HepG2 (cell line): ENCODE measurements at regions not wholly inside any gene's neighbourhood (a gene's known extent, or its start where the extent isn't known, plus 50 kb on each side); places are given as distances from the start of the nearest gene placed in this dataset.

Experiments used
- ATAC-seq: fragments of 200-7000 bp; cut with Tn5 transposase; 3 replicates; pipeline ENCODE4 v1.9.1; 2020; ENCODE audit warnings: mild to moderate bottlenecking, moderate library complexity
- BruUV-seq: library from RNA; stranded (reverse); fragments of 400-500 nt; replicated peaks from 2 replicates; lab custom pipeline; 2021; lab: Mats Ljungman, UMichigan
- CTCF ChIA-PET: fragments of 300-600 bp; formaldehyde crosslinking; extraction: SDS; loops from one replicate; lab custom pipeline; 2021; ENCODE audit warnings: low total read pairs, inconsistent platforms, low intra/inter-chr PET ratio; lab: Yijun Ruan, JAX
- POLR2A ChIA-PET: fragments of 350-600 bp; sonication (Branson Sonifier 250); formaldehyde crosslinking; loops from one replicate; lab custom pipeline; 2020; ENCODE audit warnings: antibody characterized with exemption, inconsistent platforms; lab: Yijun Ruan, JAX
- DNase-seq: peaks from one replicate; pipeline ENCODE4 v3.0.0-alpha.2; 2015; ENCODE audit warnings: low spot score
- FAIRE-seq: peaks from 3 replicates; lab custom pipeline; 2011; peaks lifted over from hg19 to GRCh38; lab: Jason Lieb, UNC
- H2AFZ ChIP-seq: one replicate; pipeline ENCODE4 v1.6.1; 2011; ENCODE audit warnings: low read length, inconsistent platforms
- H3K27ac ChIP-seq: fragments of 300-600 bp; 3 replicates; pipeline ENCODE4 v1.8.0; 2011; ENCODE audit warnings: mixed run types, mild to moderate bottlenecking, mixed read lengths, low read length, inconsistent platforms; ENCODE audit not compliant: insufficient read depth; ENCODE audit errors: extremely low read length
- H3K27me3 ChIP-seq, 2 experiments: fragments of 200-600 bp in 1 of 2; 2 replicates in 1 of 2; 3 replicates in 1 of 2; pipeline versions ENCODE4 v1.6.0 to v1.8.0; 2011; ENCODE audit warnings: low read length in 2 of 2, mild to moderate bottlenecking in 2 of 2, moderate library complexity in 2 of 2, inconsistent platforms in 1 of 2; ENCODE audit not compliant: insufficient read depth in 2 of 2, control insufficient read depth in 1 of 2
- H3K36me3 ChIP-seq, 2 experiments: fragments of 200-600 bp in 1 of 2; replicated peaks in 1 of 2; 2 replicates in 1 of 2; 3 replicates in 1 of 2; pipeline versions ENCODE4 v1.5.1 to v1.8.0; 2011; ENCODE audit warnings: low read length in 2 of 2, inconsistent platforms in 1 of 2; ENCODE audit not compliant: insufficient read depth in 2 of 2, control insufficient read depth in 1 of 2
- H3K4me1 ChIP-seq: 2 replicates; pipeline ENCODE4 v1.5.1; 2012; ENCODE audit warnings: low read length, inconsistent platforms; ENCODE audit not compliant: insufficient read depth
- H3K4me2 ChIP-seq: 2 replicates; pipeline ENCODE4 v1.6.0; 2011; ENCODE audit warnings: low read depth, low read length, inconsistent platforms
- H3K4me3 ChIP-seq, 3 experiments: fragments of 200-600 bp in 1 of 3; sonication (generic), shearing (Covaris generic) in 1 of 3; replicated peaks in 1 of 3; 2 replicates each; pipeline ENCODE4 v1.5.1; 2011 to 2016; ENCODE audit warnings: low read length in 3 of 3, inconsistent platforms in 2 of 3, low read depth in 2 of 3, mild to moderate bottlenecking in 2 of 3, control low read depth in 1 of 3, mixed read lengths in 1 of 3; ENCODE audit not compliant: insufficient read depth in 1 of 3
- H3K79me2 ChIP-seq: one replicate; pipeline ENCODE4 v1.6.1; 2011; ENCODE audit warnings: low read length, inconsistent platforms; ENCODE audit not compliant: insufficient read depth
- H3K9ac ChIP-seq: 2 replicates; pipeline ENCODE4 v1.6.0; 2011; ENCODE audit warnings: mild to moderate bottlenecking, low read depth, low read length, inconsistent platforms; ENCODE audit not compliant: insufficient read depth
- H3K9me3 ChIP-seq: 2 replicates; pipeline ENCODE4 v1.5.1; 2012; ENCODE audit warnings: mild to moderate bottlenecking, low read length
- H4K20me1 ChIP-seq: 2 replicates; pipeline ENCODE4 v1.6.0; 2011; ENCODE audit warnings: inconsistent platforms, mild to moderate bottlenecking, low read length, moderate library complexity; ENCODE audit not compliant: insufficient read depth
- BRCA1 ChIP-seq: sonication (generic); formaldehyde crosslinking; IDR thresholded peaks from 2 replicates; pipeline ENCODE4 v1.4.0; 2020; ENCODE audit warnings: missing genetic modification reagents
- FOXA1 ChIP-seq, 2 experiments: fragments of 450-650 bp in 1 of 2; sonication (generic) in 1 of 2; formaldehyde crosslinking in 1 of 2; IDR thresholded peaks; 2 replicates each; pipeline versions ENCODE4 v1.4.0 to v1.6.1; 2016 to 2020; ENCODE audit warnings: missing genetic modification reagents in 1 of 2
- FOXK2 ChIP-seq: fragments of 450-650 bp; IDR thresholded peaks from 2 replicates; pipeline ENCODE4 v1.6.1; 2016
- HIVEP1 ChIP-seq: sonication (generic); formaldehyde crosslinking; IDR thresholded peaks from 2 replicates; pipeline ENCODE4 v1.4.0; 2020; ENCODE audit warnings: mild to moderate bottlenecking, missing genetic modification reagents
- KLF12 ChIP-seq: sonication (generic); formaldehyde crosslinking; IDR thresholded peaks from 2 replicates; pipeline ENCODE4 v1.4.0; 2020; ENCODE audit warnings: missing genetic modification reagents, borderline replicate concordance
- KMT2B ChIP-seq: IDR thresholded peaks from 2 replicates; pipeline ENCODE4 v1.6.1; 2016; ENCODE audit warnings: missing genetic modification reagents, missing compliant biosample characterization
- SIX4 ChIP-seq: sonication (generic); formaldehyde crosslinking; IDR thresholded peaks from 2 replicates; pipeline ENCODE4 v1.4.0; 2020; ENCODE audit warnings: missing genetic modification reagents
- TEAD2 ChIP-seq: sonication (generic); formaldehyde crosslinking; IDR thresholded peaks from 2 replicates; pipeline ENCODE4 v1.9.0; 2021; ENCODE audit warnings: missing genetic modification reagents
- UBTF ChIP-seq: sonication (generic); formaldehyde crosslinking; IDR thresholded peaks from 2 replicates; pipeline ENCODE4 v1.4.0; 2020; ENCODE audit warnings: mild to moderate bottlenecking, missing genetic modification reagents
- ZBTB34 ChIP-seq: sonication (generic); formaldehyde crosslinking; IDR thresholded peaks from 2 replicates; pipeline ENCODE4 v1.8.0; 2022; ENCODE audit warnings: mild to moderate bottlenecking, missing genetic modification reagents
- ZBTB4 ChIP-seq: sonication (generic); formaldehyde crosslinking; IDR thresholded peaks from 2 replicates; pipeline ENCODE4 v1.4.0; 2020; ENCODE audit warnings: missing genetic modification reagents, mild to moderate bottlenecking, borderline replicate concordance
- ZNF382 ChIP-seq: sonication (generic); formaldehyde crosslinking; IDR thresholded peaks from 2 replicates; pipeline ENCODE4 v1.5.0; 2020; ENCODE audit warnings: missing genetic modification reagents, mild to moderate bottlenecking, borderline replicate concordance
- ZSCAN20 ChIP-seq: sonication (generic); formaldehyde crosslinking; IDR thresholded peaks from 2 replicates; pipeline ENCODE4 v1.4.0; 2020; ENCODE audit warnings: missing genetic modification reagents, mild to moderate bottlenecking, borderline replicate concordance
- WGBS: methylation state at CpG from one replicate; pipeline ENCODE4 v1.1.6; 2017; ENCODE audit warnings: low lambda C conversion rate; 5-methylcytosine and 5-hydroxymethylcytosine counted together
- in situ Hi-C: cut with HindIII; loops from 2 replicates; pipeline ENCODE4 v1.10.0; 2017; ENCODE audit warnings: low pct_unique_long_range_greater_than_20kb; ENCODE audit not compliant: extremely low pct_ligation_motif_present
- intact Hi-C: fragments of 100-400 bp; cut with micrococcal nuclease; formaldehyde crosslinking; loops from one replicate; pipeline ENCODE4 v1.10.0; 2022; ENCODE audit not compliant: unreplicated experiment

- TF ChIP-seq ZBTB34 (CRISPR knock-in tag) (no peak), KMT2B (CRISPR knock-in tag) (no peak), ZBTB4 (no peak), ZSCAN20 (no peak), UBTF (no peak)
These were observed 620.4 kb downstream of the STK39 start (continued) for GRCh38 chr2:167626961-167627360.

GRCh38 chr2:167626301-167626700 is 621.1 kb downstream of the STK39 start:
- H3K4me3 ChIP-seq = no peak overlapping the region
- no peak overlapping the region for H2AFZ ChIP-seq
- H3K4me2 ChIP-seq = no peak overlapping the region
- no peak overlapping the region for H3K27ac ChIP-seq
- 0% methylated on average over 1 of the region's 1 CpG for WGBS
- POLR2A ChIA-PET = no interaction called here
- no peak for FAIRE-seq
- H3K4me1 ChIP-seq = no peaks in the 10 kb centered on the region
- intact Hi-C loops = no loop called here
- H4K20me1 ChIP-seq = no peaks in the 10 kb centered on the region
- CTCF ChIA-PET = no interaction called here
- TF ChIP-seq FOXK2 (no peak), ZNF382 (no peak), TEAD2 (CRISPR knock-in tag) (no peak), SIX4 (CRISPR knock-in tag) (no peak), BRCA1 (CRISPR knock-in tag) (no peak), FOXA1 (IDR thresholded peaks at IDR 0.05) (no peak), FOXA1 (CRISPR knock-in tag; IDR thresholded peaks at IDR 0.05) (no peak), KLF12 (CRISPR knock-in tag) (no peak), HIVEP1 (CRISPR knock-in tag) (no peak)
- TF ChIP-seq, all 625 proteins: peak for 0
- no TSS peak for BruUV-seq
- Histone ChIP-seq H3K9me3 (no peaks in the 10 kb centered on the region), H3K36me3 (no peaks in the 10 kb centered on the region), H3K79me2 (no peaks in the 10 kb centered on the region), H3K9ac (no peak overlapping the region), H3K27me3 (no peaks in the 10 kb centered on the region)
- in situ Hi-C loops = no loop called here
- DNase-seq = no peak
- no peak for ATAC-seq
